OCI-LY7 (cell line): ENCODE measurements at regions not wholly inside any gene's neighbourhood (a gene's known extent, or its start where the extent isn't known, plus 50 kb on each side); places are given as distances from the start of the nearest gene placed in this dataset.
A peak's percentile ranks its signal among the peaks of the same experiment; 100 is the strongest.
"Not testable (repeated sequence)": the region's sequence is repeated elsewhere in the genome, so short reads cannot be mapped to it uniquely, and the experiment has no call there.

ENCODE experiments used
- BruUV-seq: library from RNA; stranded (reverse); fragments of 400-500 nt; replicated peaks from 2 replicates; lab custom pipeline; 2021; lab: Mats Ljungman, UMichigan
- CTCF ChIA-PET: fragments of 300-600 bp; sonication (Branson Sonifier 250); formaldehyde crosslinking; loops from one replicate; lab custom pipeline; 2022; ENCODE audit warnings: antibody characterized with exemption; ENCODE audit not compliant: unreplicated experiment; lab: Charles Lee
- POLR2A ChIA-PET: fragments of 300-600 bp; sonication (Branson Sonifier 250); formaldehyde crosslinking; loops from one replicate; lab custom pipeline; 2022; ENCODE audit warnings: antibody characterized with exemption; lab: Charles Lee
- DNase-seq: peaks from one replicate; pipeline ENCODE4 v3.0.0-alpha.2; 2015; ENCODE audit warnings: low spot score
- H2AFZ ChIP-seq: fragments of 200-600 bp; sonication (generic), shearing (Covaris generic); 2 replicates; pipeline ENCODE4 v1.6.1; 2014; ENCODE audit warnings: mild to moderate bottlenecking, antibody characterized with exemption, low read length, moderate library complexity
- H3K27ac ChIP-seq: fragments of 200-600 bp; sonication (generic); 2 replicates; pipeline ENCODE4 v1.5.1; 2014; ENCODE audit warnings: mixed run types, low read depth, mild to moderate bottlenecking, moderate library complexity, low read length, inconsistent platforms; ENCODE audit not compliant: poor library complexity, severe bottlenecking
- H3K36me3 ChIP-seq: fragments of 200-600 bp; sonication (generic); 2 replicates; pipeline ENCODE4 v1.6.1; 2014; ENCODE audit warnings: mild to moderate bottlenecking, antibody characterized with exemption, low read length, moderate library complexity, mixed read lengths; ENCODE audit not compliant: insufficient read depth
- H3K4me1 ChIP-seq: fragments of 200-600 bp; sonication (generic); 2 replicates; pipeline ENCODE4 v1.5.1; 2014; ENCODE audit warnings: mild to moderate bottlenecking, low read length; ENCODE audit not compliant: insufficient read depth, poor library complexity, severe bottlenecking
- H3K4me2 ChIP-seq: fragments of 200-600 bp; sonication (generic); 2 replicates; pipeline ENCODE4 v1.6.1; 2014; ENCODE audit warnings: mild to moderate bottlenecking, low read length
- H3K4me3 ChIP-seq: fragments of 200-600 bp; sonication (generic); 2 replicates; pipeline ENCODE4 v1.5.1; 2014; ENCODE audit warnings: mild to moderate bottlenecking, low read depth, low read length; ENCODE audit not compliant: poor library complexity, severe bottlenecking
- H3K79me2 ChIP-seq: fragments of 200-600 bp; sonication (generic); 2 replicates; pipeline ENCODE4 v1.6.1; 2016; ENCODE audit warnings: low read depth, mild to moderate bottlenecking, low read length, moderate library complexity, mixed read lengths; ENCODE audit not compliant: insufficient read depth
- H3K9me2 ChIP-seq: fragments of 200-600 bp; sonication (generic); 2 replicates; pipeline ENCODE4 v1.6.1; 2016; ENCODE audit warnings: mild to moderate bottlenecking, low read length, mixed read lengths; ENCODE audit not compliant: insufficient read depth
- H3K9me3 ChIP-seq: fragments of 200-600 bp; sonication (generic); 2 replicates; pipeline ENCODE4 v1.6.1; 2014; ENCODE audit warnings: mild to moderate bottlenecking, mixed run types, low read length, mixed read lengths
- H4K20me1 ChIP-seq: fragments of 200-600 bp; sonication (generic); 2 replicates; pipeline ENCODE4 v1.6.1; 2014; ENCODE audit warnings: mild to moderate bottlenecking, antibody characterized with exemption, low read length, moderate library complexity, mixed read lengths; ENCODE audit not compliant: insufficient read depth
- EZH2phosphoT487 ChIP-seq: fragments of 200-600 bp; sonication (generic); IDR thresholded peaks from 2 replicates; pipeline ENCODE4 v1.6.1; 2018; ENCODE audit warnings: low read depth, borderline replicate concordance, mild to moderate bottlenecking, mixed run types, antibody characterized with exemption, low read length, moderate library complexity, mixed read lengths
- intact Hi-C: fragments of 100-400 bp; cut with micrococcal nuclease; formaldehyde crosslinking; loops from one replicate; pipeline ENCODE4 v1.10.0; 2022; ENCODE audit not compliant: unreplicated experiment
- TF ChIP-seq, protein P1 (sequence below): fragments of 200-600 bp; sonication (generic); conservative IDR thresholded peaks from 2 replicates; pipeline ENCODE4 v1.5.1; 2014; ENCODE audit warnings: mild to moderate bottlenecking, antibody characterized with exemption, low read length, moderate library complexity, mixed read lengths

GRCh38 chr20:47981222-47981621 is 195.9 kb upstream of the SULF2 start:
- Histone ChIP-seq H3K27ac (no peak overlapping the region), H2AFZ (no peak overlapping the region), H3K79me2 (no peaks in the 10 kb centered on the region), H3K4me1 (peaks cover 91% of the 10 kb centered on the region), H3K4me3 (no peak overlapping the region), H3K4me2 (no peak overlapping the region), H3K9me3 (no peaks in the 10 kb centered on the region; the same call in 1 of the 2 replicates), H3K9me2 (no peaks in the 10 kb centered on the region), H4K20me1 (no peaks in the 10 kb centered on the region), H3K36me3 (peaks cover 6% of the 10 kb centered on the region; the same call in 1 of the 2 replicates)
- TF ChIP-seq, protein P1, sequence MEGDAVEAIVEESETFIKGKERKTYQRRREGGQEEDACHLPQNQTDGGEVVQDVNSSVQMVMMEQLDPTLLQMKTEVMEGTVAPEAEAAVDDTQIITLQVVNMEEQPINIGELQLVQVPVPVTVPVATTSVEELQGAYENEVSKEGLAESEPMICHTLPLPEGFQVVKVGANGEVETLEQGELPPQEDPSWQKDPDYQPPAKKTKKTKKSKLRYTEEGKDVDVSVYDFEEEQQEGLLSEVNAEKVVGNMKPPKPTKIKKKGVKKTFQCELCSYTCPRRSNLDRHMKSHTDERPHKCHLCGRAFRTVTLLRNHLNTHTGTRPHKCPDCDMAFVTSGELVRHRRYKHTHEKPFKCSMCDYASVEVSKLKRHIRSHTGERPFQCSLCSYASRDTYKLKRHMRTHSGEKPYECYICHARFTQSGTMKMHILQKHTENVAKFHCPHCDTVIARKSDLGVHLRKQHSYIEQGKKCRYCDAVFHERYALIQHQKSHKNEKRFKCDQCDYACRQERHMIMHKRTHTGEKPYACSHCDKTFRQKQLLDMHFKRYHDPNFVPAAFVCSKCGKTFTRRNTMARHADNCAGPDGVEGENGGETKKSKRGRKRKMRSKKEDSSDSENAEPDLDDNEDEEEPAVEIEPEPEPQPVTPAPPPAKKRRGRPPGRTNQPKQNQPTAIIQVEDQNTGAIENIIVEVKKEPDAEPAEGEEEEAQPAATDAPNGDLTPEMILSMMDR: no peak
- TF ChIP-seq EZH2phosphoT487: no peak
- POLR2A ChIA-PET: no interaction called here
- DNase-seq: no peak
- CTCF ChIA-PET: no interaction called here
- intact Hi-C loops: no loop called here
- no TSS peak for BruUV-seq

DNA sequence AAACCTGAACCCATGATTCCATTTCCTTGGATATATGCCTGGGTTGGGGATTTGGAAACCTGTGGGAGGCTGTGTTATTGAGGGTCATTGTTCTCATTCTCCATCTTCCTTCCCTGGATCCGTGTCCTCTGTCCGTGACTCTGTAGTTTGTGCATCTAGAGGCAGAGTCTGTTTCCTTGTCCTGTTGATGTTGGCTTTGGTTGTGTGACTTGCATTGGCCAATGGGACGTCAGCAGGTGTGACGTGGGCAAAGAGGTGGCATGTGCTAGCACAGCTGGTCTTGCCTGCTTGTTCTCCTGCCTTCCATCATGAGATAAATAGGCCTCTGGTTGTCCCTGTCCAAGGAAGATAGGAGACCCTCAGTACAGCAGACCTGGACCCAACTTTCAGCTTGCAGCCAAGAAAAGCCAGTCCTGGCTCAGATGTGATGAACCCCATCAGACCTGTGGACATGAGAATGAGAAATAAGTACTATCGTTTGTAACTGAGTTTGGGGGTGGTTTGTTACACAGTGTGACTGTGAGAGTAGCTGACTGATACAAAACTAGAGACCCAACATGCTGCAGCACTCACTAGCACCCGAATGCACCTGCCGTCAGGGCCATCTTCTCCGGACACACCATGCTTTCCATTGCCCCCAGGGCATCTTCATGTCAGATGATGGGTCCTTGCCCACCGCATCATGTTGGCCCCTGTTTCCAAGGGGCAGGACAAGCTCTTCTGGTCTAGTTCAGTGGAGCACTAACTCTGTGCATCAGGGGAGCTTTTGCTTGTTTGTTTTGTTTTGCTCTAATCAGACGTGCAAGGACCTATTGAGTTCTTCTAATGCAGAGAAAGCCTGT is 195.3 kb upstream of the SULF2 start:
- POLR2A ChIA-PET: no interaction called here
- Histone ChIP-seq H3K4me1 (peaks cover 93% of the 10 kb centered on the region), H3K79me2 (no peaks in the 10 kb centered on the region), H3K27ac (peak overlapping the region; percentile 91), H3K36me3 (peaks cover 6% of the 10 kb centered on the region; the same call in 1 of the 2 replicates), H3K4me3 (no peak overlapping the region), H2AFZ (no peak overlapping the region), H3K4me2 (no peak overlapping the region), H3K9me3 (no peaks in the 10 kb centered on the region; the same call in 1 of the 2 replicates), H3K9me2 (no peaks in the 10 kb centered on the region), H4K20me1 (no peaks in the 10 kb centered on the region)
- TF ChIP-seq, protein P1: no peak
- TF ChIP-seq EZH2phosphoT487: no peak
- BruUV-seq: no TSS peak
- no peak for DNase-seq
- intact Hi-C loops: no loop called here
- CTCF ChIA-PET: no interaction called here

- Histone ChIP-seq H3K27ac (peak overlapping the region; percentile 91), H3K4me3 (peak overlapping the region; percentile 56), H3K4me2 (peak overlapping the region; percentile 67), H3K4me1 (peaks cover 93% of the 10 kb centered on the region)
- DNase-seq, BruUV-seq, H3K79me2 ChIP-seq, H3K36me3 ChIP-seq, H2AFZ ChIP-seq, CTCF ChIA-PET, H4K20me1 ChIP-seq, H3K9me2 ChIP-seq, H3K9me3 ChIP-seq: not testable (repeated sequence)
- intact Hi-C loops: loop anchor here (5.0 kb wide), 1 partner anchor 643 kb away; no protein-coding TSS in a partner anchor
- POLR2A ChIA-PET: interaction anchor here (0.7 kb wide), 1 partner anchor 84 kb away, joined by 3 read pairs; no protein-coding TSS in a partner anchor
Measured at GRCh38 chr20:47979361-47980095, 194.2 kb upstream of the SULF2 start.

- intact Hi-C loops: loop anchor here (5.0 kb wide), 1 partner anchor 644 kb away; no protein-coding TSS in a partner anchor
- Histone ChIP-seq H3K4me3 (peak overlapping the region; percentile 56), H3K4me2 (peak overlapping the region; percentile 78), H3K4me1 (peaks cover 94% of the 10 kb centered on the region), H3K27ac (peak overlapping the region; percentile 91), H2AFZ (peak overlapping the region; percentile 6; the same call in 1 of the 2 replicates)
- H4K20me1 ChIP-seq, CTCF ChIA-PET, H3K79me2 ChIP-seq, H3K36me3 ChIP-seq, POLR2A ChIA-PET, H3K9me3 ChIP-seq, H3K9me2 ChIP-seq, BruUV-seq: not testable (repeated sequence)
- DNase-seq: peak; percentile 27
Measured at GRCh38 chr20:47978428-47979120, 193.3 kb upstream of the SULF2 start.
